HEK293 (cell line): ENCODE measurements at regions not wholly inside any gene's neighbourhood (a gene's known extent, or its start where the extent isn't known, plus 50 kb on each side); places are given as distances from the start of the nearest gene placed in this dataset.

Source experiments
- CTCF ChIA-PET: fragments of 350-600 bp; formaldehyde crosslinking; extraction: SDS; loops from one replicate; lab custom pipeline; 2021; ENCODE audit warnings: antibody characterized with exemption; lab: Yijun Ruan, JAX
- POLR2A ChIA-PET: fragments of 300-600 bp; formaldehyde crosslinking; extraction: SDS; loops from one replicate; lab custom pipeline; 2020; ENCODE audit warnings: antibody characterized with exemption, inconsistent platforms; lab: Yijun Ruan, JAX
- H3K27ac ChIP-seq: fragments of 200-500 bp; sonication (Bioruptor generic); 2 replicates; pipeline ENCODE4 v1.5.1; 2014; ENCODE audit warnings: low read depth, low read length, control low read depth, inconsistent platforms; ENCODE audit errors: extremely low read depth
- H3K36me3 ChIP-seq, 2 experiments: fragments of 200-500 bp in 1 of 2; sonication (Bioruptor generic) in 1 of 2; 1 replicate in 1 of 2; 2 replicates in 1 of 2; pipeline ENCODE4 v1.5.1; 2014 to 2017; ENCODE audit warnings: inconsistent platforms in 2 of 2, low read length in 2 of 2; ENCODE audit not compliant: control insufficient read depth in 2 of 2, insufficient read depth in 1 of 2
- H3K4me1 ChIP-seq: fragments of 200-500 bp; sonication (Bioruptor generic); 2 replicates; pipeline ENCODE4 v1.5.1; 2014; ENCODE audit warnings: mild to moderate bottlenecking, low read length, inconsistent platforms; ENCODE audit not compliant: control insufficient read depth, insufficient read depth
- H3K4me3 ChIP-seq: 2 replicates; pipeline ENCODE4 v1.5.1; 2011; ENCODE audit warnings: low read depth, mild to moderate bottlenecking, control low read depth, low read length, moderate library complexity
- H3K9me3 ChIP-seq: fragments of 200-500 bp; sonication (Bioruptor generic); 2 replicates; pipeline ENCODE4 v1.5.1; 2014; ENCODE audit warnings: low read depth, low read length, inconsistent platforms; ENCODE audit not compliant: control insufficient read depth, insufficient read depth
- ELK4 ChIP-seq: IDR thresholded peaks from 2 replicates; pipeline ENCODE4 v1.6.1; 2011; ENCODE audit warnings: mild to moderate bottlenecking, low read depth, low read length, borderline replicate concordance
- OSR2 ChIP-seq: fragments of 450-650 bp; formaldehyde crosslinking; IDR thresholded peaks from 2 replicates; pipeline ENCODE4 v1.5.1; 2016; ENCODE audit warnings: missing biosample characterization, missing genetic modification characterization
- SCRT1 ChIP-seq: fragments of 450-650 bp; formaldehyde crosslinking; IDR thresholded peaks from 2 replicates; pipeline ENCODE4 v1.5.1; 2016; ENCODE audit warnings: missing biosample characterization, missing genetic modification characterization, borderline replicate concordance
- SCRT2 ChIP-seq: fragments of 450-650 bp; formaldehyde crosslinking; IDR thresholded peaks from 2 replicates; pipeline ENCODE4 v1.5.1; 2016; ENCODE audit warnings: missing biosample characterization, missing genetic modification characterization
- SP3 ChIP-seq: fragments of 450-650 bp; formaldehyde crosslinking; IDR thresholded peaks from 2 replicates; pipeline ENCODE4 v1.5.1; 2016; ENCODE audit warnings: missing biosample characterization, missing genetic modification characterization
- SP7 ChIP-seq: fragments of 450-650 bp; formaldehyde crosslinking; IDR thresholded peaks from 2 replicates; pipeline ENCODE4 v1.5.1; 2016; ENCODE audit warnings: missing biosample characterization, missing genetic modification characterization
- TCF7L2 ChIP-seq: IDR thresholded peaks from 2 replicates; pipeline ENCODE4 v1.6.1; 2011; ENCODE audit warnings: low read depth, mild to moderate bottlenecking, inconsistent platforms, low read length, moderate library complexity, borderline replicate concordance
- YY1 ChIP-seq: fragments of 450-650 bp; formaldehyde crosslinking; IDR thresholded peaks from 2 replicates; pipeline ENCODE4 v1.5.1; 2018; ENCODE audit warnings: missing biosample characterization, missing genetic modification characterization
- YY2 ChIP-seq: fragments of 450-650 bp; formaldehyde crosslinking; IDR thresholded peaks from 2 replicates; pipeline ENCODE4 v1.5.1; 2016; ENCODE audit warnings: missing biosample characterization, missing genetic modification characterization
- ZIC2 ChIP-seq: fragments of 450-650 bp; formaldehyde crosslinking; IDR thresholded peaks from 2 replicates; pipeline ENCODE4 v1.5.1; 2016; ENCODE audit warnings: missing biosample characterization, missing genetic modification characterization
- ZNF114 ChIP-seq: fragments of 450-650 bp; formaldehyde crosslinking; IDR thresholded peaks from 2 replicates; pipeline ENCODE4 v1.5.0; 2017; ENCODE audit warnings: missing biosample characterization, missing genetic modification characterization
- ZNF140 ChIP-seq: fragments of 450-650 bp; formaldehyde crosslinking; IDR thresholded peaks from 2 replicates; pipeline ENCODE4 v1.5.1; 2016; ENCODE audit warnings: missing biosample characterization, missing genetic modification characterization
- ZNF211 ChIP-seq: fragments of 450-650 bp; formaldehyde crosslinking; IDR thresholded peaks from 2 replicates; pipeline ENCODE4 v1.5.1; 2016; ENCODE audit warnings: low read depth, missing biosample characterization, missing genetic modification characterization
- ZNF302 ChIP-seq: fragments of 450-650 bp; formaldehyde crosslinking; IDR thresholded peaks from 2 replicates; pipeline ENCODE4 v1.5.1; 2016; ENCODE audit warnings: missing biosample characterization, missing genetic modification characterization, low read depth
- ZNF354C ChIP-seq: fragments of 450-650 bp; formaldehyde crosslinking; IDR thresholded peaks from 2 replicates; pipeline ENCODE4 v1.5.1; 2016; ENCODE audit warnings: missing biosample characterization, missing genetic modification characterization, low read depth, borderline replicate concordance
- ZNF473 ChIP-seq: fragments of 450-650 bp; formaldehyde crosslinking; IDR thresholded peaks from 2 replicates; pipeline ENCODE4 v1.5.1; 2017; ENCODE audit warnings: missing biosample characterization, missing genetic modification characterization
- ZNF549 ChIP-seq: fragments of 450-650 bp; IDR thresholded peaks from 2 replicates; pipeline ENCODE4 v1.5.1; 2018; ENCODE audit warnings: missing biosample characterization, missing genetic modification characterization, mild to moderate bottlenecking, inconsistent platforms, moderate library complexity
- ZNF623 ChIP-seq: fragments of 450-650 bp; formaldehyde crosslinking; IDR thresholded peaks from 2 replicates; pipeline ENCODE4 v1.5.1; 2016; ENCODE audit warnings: missing biosample characterization, missing genetic modification characterization
- ZNF785 ChIP-seq: fragments of 450-650 bp; formaldehyde crosslinking; IDR thresholded peaks from 2 replicates; pipeline ENCODE4 v1.5.1; 2016; ENCODE audit warnings: missing biosample characterization, missing genetic modification characterization
- ZNF837 ChIP-seq: fragments of 450-650 bp; formaldehyde crosslinking; IDR thresholded peaks from 2 replicates; pipeline ENCODE4 v1.5.1; 2016; ENCODE audit warnings: missing biosample characterization, missing genetic modification characterization
- TF ChIP-seq, protein P1 (sequence below): fragments of 450-650 bp; formaldehyde crosslinking; IDR thresholded peaks from 2 replicates; pipeline ENCODE4 v1.5.1; 2017; ENCODE audit warnings: missing biosample characterization, missing genetic modification characterization
- TF ChIP-seq, protein P2 (sequence below): fragments of 450-650 bp; formaldehyde crosslinking; IDR thresholded peaks from 2 replicates; pipeline ENCODE4 v1.5.1; 2016; ENCODE audit warnings: missing biosample characterization, missing genetic modification characterization

DNA sequence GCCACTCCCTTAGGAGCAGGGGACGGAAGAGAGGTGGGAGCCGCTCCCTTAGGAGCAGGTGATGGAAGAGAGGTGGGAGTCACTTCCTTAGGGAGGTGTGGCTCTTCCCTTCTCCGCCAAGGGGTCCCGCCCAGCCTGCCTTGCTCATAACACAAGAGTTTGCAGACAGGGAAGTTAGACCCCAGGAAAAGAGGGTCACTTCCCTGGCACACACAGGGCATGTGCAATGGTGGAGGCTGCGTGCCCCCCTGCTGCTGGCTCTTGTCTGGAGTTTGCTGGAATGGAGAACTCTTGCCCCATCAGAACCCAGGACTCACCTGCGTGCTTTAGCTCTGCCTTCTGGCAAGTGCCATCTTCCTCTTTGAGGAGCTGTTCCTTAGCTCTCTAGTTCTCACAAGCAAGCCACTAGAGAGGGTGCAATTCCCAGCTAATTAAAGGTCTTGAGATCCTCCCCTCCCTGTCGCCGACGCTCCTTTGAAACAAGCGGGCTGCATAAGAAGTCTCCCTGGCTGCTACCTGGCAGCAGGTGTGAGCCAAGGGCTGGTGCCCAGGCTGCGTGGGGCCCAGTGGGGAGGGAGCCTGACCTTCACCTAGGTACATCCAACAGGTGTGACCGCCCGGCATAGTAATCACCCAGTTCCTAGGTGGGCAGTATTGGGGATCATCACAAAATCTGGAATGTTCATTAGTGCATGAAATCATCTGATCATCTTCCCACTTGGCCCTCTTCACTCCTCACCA, 281.6 kb downstream of the ZNF536 start:
- Histone ChIP-seq H3K9me3 (no peaks in the 10 kb centered on the region), H3K4me3 (no peak overlapping the region), H3K4me1 (peaks cover 2% of the 10 kb centered on the region; the same call in 1 of the 2 replicates), H3K27ac (no peak overlapping the region), H3K36me3 (no peaks in the 10 kb centered on the region)
- POLR2A ChIA-PET = no interaction called here
- TF ChIP-seq SCRT1 (tag by site-specific recombination) = peak; percentile 48; the same call in 1 of the 2 replicates
- TF ChIP-seq OSR2 (tag by site-specific recombination) = no peak
- peak; percentile 83 for TF ChIP-seq SCRT2
- no peak for TF ChIP-seq SP3 (tag by site-specific recombination)
- TF ChIP-seq ZNF302 (tag by site-specific recombination) = no peak
- no peak for TF ChIP-seq ELK4
- TF ChIP-seq, protein P1, sequence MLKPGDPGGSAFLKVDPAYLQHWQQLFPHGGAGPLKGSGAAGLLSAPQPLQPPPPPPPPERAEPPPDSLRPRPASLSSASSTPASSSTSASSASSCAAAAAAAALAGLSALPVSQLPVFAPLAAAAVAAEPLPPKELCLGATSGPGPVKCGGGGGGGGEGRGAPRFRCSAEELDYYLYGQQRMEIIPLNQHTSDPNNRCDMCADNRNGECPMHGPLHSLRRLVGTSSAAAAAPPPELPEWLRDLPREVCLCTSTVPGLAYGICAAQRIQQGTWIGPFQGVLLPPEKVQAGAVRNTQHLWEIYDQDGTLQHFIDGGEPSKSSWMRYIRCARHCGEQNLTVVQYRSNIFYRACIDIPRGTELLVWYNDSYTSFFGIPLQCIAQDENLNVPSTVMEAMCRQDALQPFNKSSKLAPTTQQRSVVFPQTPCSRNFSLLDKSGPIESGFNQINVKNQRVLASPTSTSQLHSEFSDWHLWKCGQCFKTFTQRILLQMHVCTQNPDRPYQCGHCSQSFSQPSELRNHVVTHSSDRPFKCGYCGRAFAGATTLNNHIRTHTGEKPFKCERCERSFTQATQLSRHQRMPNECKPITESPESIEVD (tag by site-specific recombination) = no peak
- no peak for TF ChIP-seq ZNF549
- no peak for TF ChIP-seq YY1 (tag by site-specific recombination)
- no peak for TF ChIP-seq ZNF623 (tag by site-specific recombination)
- no peak for TF ChIP-seq ZIC2
- TF ChIP-seq ZNF473 (tag by site-specific recombination) = no peak
- TF ChIP-seq ZNF785 (tag by site-specific recombination) = no peak
- TF ChIP-seq YY2 (tag by site-specific recombination) = no peak
- CTCF ChIA-PET = interaction anchor here (0.5 to 2.0 kb wide), 6 partner anchors 12 to 840 kb away, joined by 3 to 12 read pairs (median 5); no protein-coding TSS in a partner anchor

DNA sequence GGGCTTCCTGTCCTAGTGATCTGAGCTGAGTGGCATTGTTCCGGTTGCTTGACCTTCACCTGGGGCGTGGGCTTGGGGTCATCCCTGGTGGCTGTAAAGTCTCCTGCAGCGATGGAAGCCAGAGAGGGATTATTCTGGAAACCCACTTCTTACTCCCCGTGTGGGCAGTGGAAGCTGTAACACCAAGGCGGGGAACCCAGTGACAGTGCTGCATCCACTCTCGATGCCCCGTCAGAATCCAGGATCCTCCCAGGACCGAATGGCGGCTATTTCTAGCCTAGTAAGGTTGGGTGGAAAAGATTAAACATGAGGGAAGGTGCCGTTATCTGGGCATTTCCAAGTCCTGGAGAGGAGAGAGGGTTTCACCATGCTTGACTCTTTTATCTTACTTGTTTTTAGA, 280.6 kb downstream of the ZNF536 start:
- H3K27ac ChIP-seq = no peak overlapping the region
- H3K36me3 ChIP-seq = no peaks in the 10 kb centered on the region
- TF ChIP-seq ZNF354C (tag by site-specific recombination) (no peak), ZNF837 (tag by site-specific recombination) (no peak), ZNF114 (tag by site-specific recombination) (no peak), ZNF140 (tag by site-specific recombination) (no peak), ZNF211 (no peak), TCF7L2 (no peak), SP7 (no peak)
- TF ChIP-seq, protein P2, sequence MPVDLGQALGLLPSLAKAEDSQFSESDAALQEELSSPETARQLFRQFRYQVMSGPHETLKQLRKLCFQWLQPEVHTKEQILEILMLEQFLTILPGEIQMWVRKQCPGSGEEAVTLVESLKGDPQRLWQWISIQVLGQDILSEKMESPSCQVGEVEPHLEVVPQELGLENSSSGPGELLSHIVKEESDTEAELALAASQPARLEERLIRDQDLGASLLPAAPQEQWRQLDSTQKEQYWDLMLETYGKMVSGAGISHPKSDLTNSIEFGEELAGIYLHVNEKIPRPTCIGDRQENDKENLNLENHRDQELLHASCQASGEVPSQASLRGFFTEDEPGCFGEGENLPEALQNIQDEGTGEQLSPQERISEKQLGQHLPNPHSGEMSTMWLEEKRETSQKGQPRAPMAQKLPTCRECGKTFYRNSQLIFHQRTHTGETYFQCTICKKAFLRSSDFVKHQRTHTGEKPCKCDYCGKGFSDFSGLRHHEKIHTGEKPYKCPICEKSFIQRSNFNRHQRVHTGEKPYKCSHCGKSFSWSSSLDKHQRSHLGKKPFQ (tag by site-specific recombination) = no peak
- CTCF ChIA-PET = interaction anchor here (0.6 to 2.0 kb wide), 5 partner anchors 8 to 794 kb away, joined by 3 to 12 read pairs (median 8); no protein-coding TSS in a partner anchor
- no peak overlapping the region for H3K4me3 ChIP-seq
- peaks cover 4% of the 10 kb centered on the region; the same call in 1 of the 2 replicates for H3K4me1 ChIP-seq
- POLR2A ChIA-PET = interaction anchor here (0.5 kb wide), 1 partner anchor 222 kb away, joined by 3 read pairs; no protein-coding TSS in a partner anchor
- no peaks in the 10 kb centered on the region for H3K9me3 ChIP-seq
